Pancreas (tissue), 10 donors: ENCODE measurements at regions not wholly inside any gene's neighbourhood (a gene's known extent, or its start where the extent isn't known, plus 50 kb on each side); places are given as distances from the start of the nearest gene placed in this dataset.

Source experiments
- ATAC-seq, 4 donors: fragments of 200-7000 bp; cut with Tn5 transposase; one replicate each; pipeline versions ENCODE4 v1.8.0 to v1.9.1; 2020; ENCODE audit warnings: mild to moderate bottlenecking in 4 of 4, moderate library complexity in 4 of 4
- DNase-seq, 6 donors: peaks; one replicate each; pipeline ENCODE4 v3.0.0-alpha.2; 2020
- FAIRE-seq: peaks from 2 replicates; lab custom pipeline; 2012; peaks lifted over from hg19 to GRCh38; lab: Jason Lieb, UNC
- H3K27ac ChIP-seq, 4 donors: fragments of 200-600 bp; sonication (generic); 1 replicate in 3 of 4; 2 replicates in 1 of 4; pipeline versions ENCODE4 v1.5.0 to v1.8.0; 2020
- H3K27me3 ChIP-seq, 4 donors: fragments of 200-600 bp; one replicate each; pipeline ENCODE4 v1.8.0; 2021
- H3K36me3 ChIP-seq, 3 donors: fragments of 200-600 bp; sonication (generic) in 1 of 3; one replicate each; pipeline versions ENCODE4 v1.5.0 to v1.8.0; 2020 to 2021
- H3K4me1 ChIP-seq, 3 donors: fragments of 200-600 bp; one replicate each; pipeline ENCODE4 v1.8.0; 2021
- H3K4me3 ChIP-seq, 4 donors: fragments of 200-600 bp; sonication (generic) in 2 of 4; one replicate each; pipeline versions ENCODE4 v1.5.0 to v1.8.0; 2020 to 2021
- H3K9me3 ChIP-seq, 4 donors: fragments of 200-600 bp; one replicate each; pipeline ENCODE4 v1.8.0; 2021
- WGBS, 2 donors: extraction: QIAGEN DNeasy Blood & Tissue Kit; methylation state at CpG; one replicate each; pipeline ENCODE4 v1.1.7; 2013; 5-methylcytosine and 5-hydroxymethylcytosine counted together
- intact Hi-C, 3 donors: fragments of 100-400 bp; cut with DNase I; formaldehyde crosslinking; loops; one replicate each; pipeline versions ENCODE4 v1.11.1 to v1.14.2; 2022
- TF ChIP-seq, protein P1 (sequence below), 4 donors: fragments of 200-600 bp; sonication (generic) in 3 of 4; IDR thresholded peaks; one replicate each; pipeline versions ENCODE4 v1.5.0 to v1.8.0; 2021; ENCODE audit warnings: antibody characterized with exemption in 4 of 4
- donor health status: healthy with polysubstance abuse.
- donor health status: DM: no; HTN: no; CAD: no; lungs with moderate emphysema.
- donor health status: DM: no; HTN: no; CAD: no.
- donor health status: control.
- donor health status: control.
- donor health status: Bipolar disorder and iron deficiency.
- donor health status: DM: yes; HTN: yes; CAD: no.
- donor health status: DM: no; HTN: no; CAD: no.
- donor health status: DM: no; HTN: no; CAD: no.
- donor health status: DM: yes; HTN: yes; CAD: no.

DNA sequence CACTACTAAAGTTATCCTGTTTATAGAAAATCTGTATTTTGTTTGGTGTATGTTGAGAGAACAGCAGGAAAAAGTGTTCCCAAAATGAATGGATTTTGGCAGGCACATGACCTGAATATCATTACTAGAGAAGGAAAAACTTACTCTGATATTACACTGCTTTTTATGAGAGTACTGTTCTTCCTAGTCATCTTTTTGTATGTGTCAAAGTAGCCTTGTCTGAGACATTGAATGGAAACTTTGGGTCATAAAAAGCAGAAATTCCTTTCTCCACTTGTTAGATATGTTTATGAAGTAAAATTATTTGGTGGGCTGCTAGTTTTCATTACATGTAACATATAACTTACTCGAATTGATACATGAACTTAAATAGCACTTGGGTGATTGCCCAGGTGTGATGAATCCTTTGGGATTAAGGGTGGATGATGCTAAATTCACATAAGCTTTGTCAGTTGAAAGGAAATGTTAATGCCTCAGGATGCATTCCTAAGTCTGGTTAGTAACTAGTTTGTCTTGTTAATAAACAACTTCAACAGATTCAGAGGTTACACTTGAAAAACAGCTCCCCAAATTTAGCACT is 206.7 kb downstream of the CENPW start:
- 48 to 53% methylated on average over 1 of the region's 1 CpG for WGBS, 2 donors
- H3K4me3 ChIP-seq: no peak overlapping the region
- intact Hi-C loops: no loop called here
- DNase-seq: no peak
- H3K4me1 ChIP-seq: no peaks in the 10 kb centered on the region
- no peaks in the 10 kb centered on the region for H3K9me3 ChIP-seq
- no peak for ATAC-seq
- no peaks in the 10 kb centered on the region for H3K36me3 ChIP-seq
- FAIRE-seq: no peak
- no peak overlapping the region for H3K27ac ChIP-seq
- H3K27me3 ChIP-seq: no peaks in the 10 kb centered on the region
- TF ChIP-seq, protein P1, sequence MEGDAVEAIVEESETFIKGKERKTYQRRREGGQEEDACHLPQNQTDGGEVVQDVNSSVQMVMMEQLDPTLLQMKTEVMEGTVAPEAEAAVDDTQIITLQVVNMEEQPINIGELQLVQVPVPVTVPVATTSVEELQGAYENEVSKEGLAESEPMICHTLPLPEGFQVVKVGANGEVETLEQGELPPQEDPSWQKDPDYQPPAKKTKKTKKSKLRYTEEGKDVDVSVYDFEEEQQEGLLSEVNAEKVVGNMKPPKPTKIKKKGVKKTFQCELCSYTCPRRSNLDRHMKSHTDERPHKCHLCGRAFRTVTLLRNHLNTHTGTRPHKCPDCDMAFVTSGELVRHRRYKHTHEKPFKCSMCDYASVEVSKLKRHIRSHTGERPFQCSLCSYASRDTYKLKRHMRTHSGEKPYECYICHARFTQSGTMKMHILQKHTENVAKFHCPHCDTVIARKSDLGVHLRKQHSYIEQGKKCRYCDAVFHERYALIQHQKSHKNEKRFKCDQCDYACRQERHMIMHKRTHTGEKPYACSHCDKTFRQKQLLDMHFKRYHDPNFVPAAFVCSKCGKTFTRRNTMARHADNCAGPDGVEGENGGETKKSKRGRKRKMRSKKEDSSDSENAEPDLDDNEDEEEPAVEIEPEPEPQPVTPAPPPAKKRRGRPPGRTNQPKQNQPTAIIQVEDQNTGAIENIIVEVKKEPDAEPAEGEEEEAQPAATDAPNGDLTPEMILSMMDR (IDR thresholded peaks at IDR 0.05): no peak

DNA sequence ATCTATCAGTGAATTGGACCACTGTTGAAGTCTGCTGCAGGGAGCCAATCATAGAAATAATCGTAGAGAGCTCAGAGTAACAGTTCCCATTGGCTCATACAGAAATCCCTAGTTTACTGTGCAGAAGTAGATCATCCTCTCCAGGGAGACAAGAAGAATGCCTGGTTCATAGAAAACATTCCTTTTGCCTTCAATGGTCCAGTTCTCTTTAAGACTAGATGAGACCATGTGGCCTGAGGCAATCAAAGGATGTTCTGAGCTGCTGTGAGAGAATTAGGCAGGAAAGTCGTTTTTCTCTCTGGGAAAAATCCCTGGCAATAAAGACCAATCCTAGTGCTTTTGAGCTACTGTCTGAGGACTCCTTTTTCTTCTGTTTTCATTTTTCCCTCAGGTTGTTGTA is 208.4 kb downstream of the CENPW start:
- no peak for FAIRE-seq
- TF ChIP-seq, protein P1 (IDR thresholded peaks at IDR 0.05): no peak
- Histone ChIP-seq H3K9me3 (no peaks in the 10 kb centered on the region), H3K36me3 (no peaks in the 10 kb centered on the region), H3K4me3 (no peak overlapping the region), H3K27me3 (no peaks in the 10 kb centered on the region), H3K4me1 (no peaks in the 10 kb centered on the region), H3K27ac (no peak overlapping the region)
- DNase-seq: no peak
- WGBS, 2 donors: 45 to 52% methylated on average over 2 of the region's 2 CpGs
- intact Hi-C loops: no loop called here
- ATAC-seq: no peak

DNA sequence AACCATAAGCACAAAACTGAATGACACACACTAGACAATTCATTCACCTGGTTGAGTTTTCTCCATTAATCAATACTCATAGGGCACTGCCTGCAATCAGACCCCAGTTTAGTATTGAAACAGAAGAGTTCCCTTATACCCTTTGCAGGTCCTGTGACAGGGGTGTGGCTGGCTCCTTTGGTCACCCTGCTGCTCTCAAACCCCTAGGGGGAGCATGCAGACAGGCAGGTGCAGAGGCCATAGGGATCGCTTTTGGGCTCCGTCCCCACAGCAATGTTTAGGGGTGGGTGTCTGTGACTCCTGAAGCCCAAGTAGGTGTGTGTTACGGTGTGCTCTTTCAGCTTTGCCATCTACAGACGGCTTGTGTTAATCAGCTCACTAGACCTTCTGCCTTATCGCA is 210.4 kb downstream of the CENPW start:
- FAIRE-seq (no peak), ATAC-seq (no peak), DNase-seq (no peak)
- H3K4me3 ChIP-seq: no peak overlapping the region
- no peak overlapping the region for H3K27ac ChIP-seq
- intact Hi-C loops: no loop called here
- TF ChIP-seq, protein P1 (IDR thresholded peaks at IDR 0.05): no peak
- WGBS, 2 donors: 74 to 83% methylated on average over 5 of the region's 5 CpGs
- H3K9me3 ChIP-seq: no peaks in the 10 kb centered on the region
- no peaks in the 10 kb centered on the region for H3K27me3 ChIP-seq
- no peaks in the 10 kb centered on the region for H3K4me1 ChIP-seq
- no peaks in the 10 kb centered on the region for H3K36me3 ChIP-seq

DNA sequence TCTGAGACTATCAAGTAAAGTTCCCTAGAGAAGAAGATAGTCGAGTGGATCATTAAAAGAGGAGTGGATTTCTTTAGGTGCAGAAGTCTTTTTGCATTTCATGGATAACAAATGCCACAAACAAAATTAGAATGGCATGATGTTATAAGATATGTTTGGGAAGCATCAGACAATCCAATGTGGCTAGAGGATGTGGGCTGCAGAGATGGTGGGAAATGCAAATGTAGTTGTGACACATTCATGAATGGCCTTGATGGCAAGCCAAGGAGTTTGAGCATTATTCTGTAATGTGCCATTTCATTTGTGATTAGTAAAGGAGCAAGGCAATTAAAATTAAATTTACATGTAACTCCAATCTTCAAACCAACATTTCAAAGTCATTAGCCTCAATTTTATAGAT is 211.9 kb downstream of the CENPW start:
- intact Hi-C loops: no loop called here
- WGBS, 2 donors: 84 to 86% methylated on average over 1 of the region's 1 CpG
- Histone ChIP-seq H3K27ac (no peak overlapping the region), H3K4me3 (no peak overlapping the region), H3K27me3 (no peaks in the 10 kb centered on the region), H3K36me3 (no peaks in the 10 kb centered on the region), H3K9me3 (no peaks in the 10 kb centered on the region), H3K4me1 (no peaks in the 10 kb centered on the region)
- DNase-seq (no peak), ATAC-seq (no peak), FAIRE-seq (no peak)
- TF ChIP-seq, protein P1 (IDR thresholded peaks at IDR 0.05): no peak

DNA sequence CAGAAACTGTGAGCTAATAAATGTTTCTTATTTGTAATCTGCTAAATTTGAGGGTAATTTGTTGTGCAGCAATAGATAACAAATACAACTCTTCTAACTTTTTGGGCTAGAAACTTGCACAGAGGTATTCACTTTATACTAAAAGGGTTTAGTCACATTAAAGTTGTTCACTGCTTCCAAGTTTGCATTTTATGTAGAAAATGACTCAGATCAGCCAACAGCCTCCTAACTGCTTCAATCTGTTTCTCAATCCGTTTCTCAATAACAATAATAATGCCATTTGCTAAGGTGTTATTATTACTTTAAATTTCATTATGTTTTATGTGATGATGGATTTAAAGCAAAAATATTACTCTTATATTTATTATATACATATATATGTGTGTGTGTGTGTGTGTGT is 213.9 kb downstream of the CENPW start:
- Histone ChIP-seq H3K9me3 (no peaks in the 10 kb centered on the region), H3K27me3 (no peaks in the 10 kb centered on the region), H3K27ac (no peak overlapping the region), H3K36me3 (no peaks in the 10 kb centered on the region), H3K4me1 (no peaks in the 10 kb centered on the region), H3K4me3 (no peak overlapping the region)
- DNase-seq (no peak), FAIRE-seq (no peak), ATAC-seq (no peak)
- 71 to 86% methylated on average over 1 of the region's 1 CpG for WGBS, 2 donors
- TF ChIP-seq, protein P1 (IDR thresholded peaks at IDR 0.05): no peak
- intact Hi-C loops: no loop called here
